K562 (cell line): ENCODE measurements at regions not wholly inside any gene's neighbourhood (a gene's known extent, or its start where the extent isn't known, plus 50 kb on each side); places are given as distances from the start of the nearest gene placed in this dataset.

Experiments
- ATAC-seq: fragments of 200-7000 bp; cut with Tn5 transposase; 3 replicates; pipeline ENCODE4 v1.9.1; 2020; ENCODE audit warnings: moderate library complexity
- BruUV-seq: library from RNA; stranded (reverse); fragments of 400-500 nt; replicated peaks from 2 replicates; lab custom pipeline; 2021; lab: Mats Ljungman, UMichigan
- CTCF ChIA-PET: fragments of 300-600 bp; formaldehyde crosslinking; extraction: SDS; loops from one replicate; lab custom pipeline; 2021; ENCODE audit warnings: low intra/inter-chr PET ratio; lab: Yijun Ruan, JAX
- POLR2A ChIA-PET: fragments of 300-600, 350-650 bp; sonication (Branson Sonifier 250); formaldehyde crosslinking; extraction: SDS; loops from one replicate; lab custom pipeline; 2021; ENCODE audit warnings: antibody characterized with exemption, inconsistent platforms; lab: Yijun Ruan, JAX
- DNase-seq, 4 experiments: peaks; one replicate each; pipeline versions ENCODE4 v3.0.0 to v3.0.0-alpha.2; 2011 to 2018; ENCODE audit warnings: low spot score in 3 of 4, mixed read lengths in 3 of 4; ENCODE audit errors: extremely low read depth in 1 of 4
- FAIRE-seq: peaks from 2 replicates; lab custom pipeline; 2011; peaks lifted over from hg19 to GRCh38; lab: Jason Lieb, UNC
- H2AFZ ChIP-seq: 2 replicates; pipeline ENCODE4 v1.6.0; 2011; ENCODE audit warnings: low read depth, low read length, control low read depth, inconsistent platforms
- H3K27ac ChIP-seq: fragments of 200-600 bp; 3 replicates; pipeline ENCODE4 v1.8.0; 2011; ENCODE audit warnings: low read depth, mild to moderate bottlenecking, control low read depth, inconsistent platforms, low read length, moderate library complexity, mixed read lengths; ENCODE audit errors: extremely low read depth
- H3K27me3 ChIP-seq, 2 experiments: fragments of 300-600 bp in 1 of 2; 2 replicates in 1 of 2; 3 replicates in 1 of 2; pipeline versions ENCODE4 v1.6.0 to v1.8.0; 2011; ENCODE audit warnings: inconsistent platforms in 2 of 2, low read length in 2 of 2, mild to moderate bottlenecking in 1 of 2, mixed read lengths in 1 of 2, moderate library complexity in 1 of 2; ENCODE audit not compliant: control insufficient read depth in 2 of 2, insufficient read depth in 2 of 2
- H3K36me3 ChIP-seq: fragments of 300-600 bp; 3 replicates; pipeline ENCODE4 v1.8.0; 2011; ENCODE audit warnings: mild to moderate bottlenecking, low read length, inconsistent platforms; ENCODE audit not compliant: control insufficient read depth, insufficient read depth
- H3K4me1 ChIP-seq, 2 experiments: fragments of 200-600 bp in 1 of 2; replicated peaks in 1 of 2; 2 replicates in 1 of 2; 3 replicates in 1 of 2; pipeline versions ENCODE4 v1.5.1 to v1.8.0; 2011; ENCODE audit warnings: inconsistent platforms in 2 of 2, low read length in 2 of 2, mild to moderate bottlenecking in 1 of 2, mixed read lengths in 1 of 2, moderate library complexity in 1 of 2; ENCODE audit not compliant: control insufficient read depth in 2 of 2, insufficient read depth in 2 of 2
- H3K4me2 ChIP-seq: 2 replicates; pipeline ENCODE4 v1.6.1; 2011; ENCODE audit warnings: low read length, control low read depth, inconsistent platforms, mixed read lengths; ENCODE audit not compliant: insufficient read depth
- H3K4me3 ChIP-seq: fragments of 200-600 bp; sonication (generic), shearing (Covaris generic); 2 replicates; pipeline ENCODE4 v1.5.1; 2016; ENCODE audit warnings: control low read depth, inconsistent platforms
- H3K79me2 ChIP-seq: fragments of 200-600 bp; 3 replicates; pipeline ENCODE4 v1.8.0; 2011; ENCODE audit warnings: low read length, inconsistent platforms; ENCODE audit not compliant: control insufficient read depth, insufficient read depth
- H3K9ac ChIP-seq, 2 experiments: 2 replicates each; pipeline versions ENCODE4 v1.6.0 to v1.6.1; 2011; ENCODE audit warnings: low read depth in 2 of 2, low read length in 2 of 2, control low read depth in 1 of 2, inconsistent platforms in 1 of 2, mild to moderate bottlenecking in 1 of 2, mixed read lengths in 1 of 2; ENCODE audit not compliant: insufficient read depth in 1 of 2
- H3K9me1 ChIP-seq: one replicate; pipeline ENCODE4 v1.6.0; 2011; ENCODE audit warnings: inconsistent platforms, mild to moderate bottlenecking, low read length, moderate library complexity; ENCODE audit not compliant: control insufficient read depth, insufficient read depth
- H3K9me3 ChIP-seq: replicated peaks from 2 replicates; pipeline ENCODE4 v1.5.1; 2011; ENCODE audit warnings: low read depth, low read length, inconsistent platforms; ENCODE audit not compliant: control insufficient read depth, insufficient read depth
- H4K20me1 ChIP-seq: replicated peaks from 2 replicates; pipeline ENCODE4 v1.6.1; 2011; ENCODE audit warnings: low read length, inconsistent platforms, mixed read lengths; ENCODE audit not compliant: control insufficient read depth, insufficient read depth
- GATA2 ChIP-seq: sonication (generic); formaldehyde crosslinking; IDR thresholded peaks from 2 replicates; pipeline ENCODE4 v1.4.0; 2020; ENCODE audit warnings: mild to moderate bottlenecking, missing genetic modification reagents
- MTA3 ChIP-seq: fragments of 450-650 bp; formaldehyde crosslinking; IDR thresholded peaks from 2 replicates; pipeline ENCODE4 v1.6.1; 2017; ENCODE audit warnings: mild to moderate bottlenecking, borderline replicate concordance
- NCOA1 ChIP-seq: fragments of 450-650 bp; IDR thresholded peaks from 2 replicates; pipeline ENCODE4 v1.6.1; 2016; ENCODE audit warnings: low read depth
- NKRF ChIP-seq: fragments of 450-650 bp; IDR thresholded peaks from 2 replicates; pipeline ENCODE4 v1.6.1; 2016; ENCODE audit warnings: borderline replicate concordance
- PTTG1 ChIP-seq: fragments of 450-650 bp; IDR thresholded peaks from 2 replicates; pipeline ENCODE4 v1.6.1; 2016; ENCODE audit warnings: low read depth, mild to moderate bottlenecking, missing genetic modification characterization, missing compliant biosample characterization
- TAF9B ChIP-seq: fragments of 450-650 bp; IDR thresholded peaks from 2 replicates; pipeline ENCODE4 v1.6.1; 2018; ENCODE audit warnings: mild to moderate bottlenecking; ENCODE audit not compliant: partially characterized antibody
- TBL1XR1 ChIP-seq, 2 experiments: IDR thresholded peaks; 2 replicates each; pipeline ENCODE4 v1.6.1; 2012; ENCODE audit warnings: improper control_type of control experiment in 2 of 2, low read length in 2 of 2, mild to moderate bottlenecking in 1 of 2
- ZBTB17 ChIP-seq: fragments of 450-650 bp; formaldehyde crosslinking; IDR thresholded peaks from 2 replicates; pipeline ENCODE4 v1.4.0; 2020; ENCODE audit warnings: mild to moderate bottlenecking
- ZNF280A ChIP-seq: fragments of 450-650 bp; IDR thresholded peaks from 2 replicates; pipeline ENCODE4 v1.6.1; 2018; ENCODE audit warnings: mild to moderate bottlenecking, low read depth; ENCODE audit not compliant: partially characterized antibody
- ZNF398 ChIP-seq: fragments of 250-450 bp; sonication (Bioruptor Pico); IDR thresholded peaks from 2 replicates; pipeline ENCODE4 v1.8.0; 2021; ENCODE audit warnings: moderate library complexity, mild to moderate bottlenecking, inconsistent platforms
- ZZZ3 ChIP-seq: fragments of 450-650 bp; IDR thresholded peaks from 2 replicates; pipeline ENCODE4 v1.6.1; 2016; ENCODE audit warnings: antibody characterized with exemption, mild to moderate bottlenecking, moderate library complexity
- WGBS: fragments of 100-300 bp; shearing (Covaris generic); methylation state at CpG from one replicate; pipeline ENCODE4 v1.1.6; 2016; ENCODE audit warnings: low coverage, mixed read lengths; ENCODE audit not compliant: insufficient coverage; ENCODE audit errors: missing lambda C conversion rate; 5-methylcytosine and 5-hydroxymethylcytosine counted together
- in situ Hi-C: fragments of 300-500 bp; cut with MboI; formaldehyde crosslinking; loops from 4 replicates; pipeline ENCODE4 v1.15.0; 2018; ENCODE audit warnings: inconsistent platforms, mixed read lengths
- intact Hi-C: fragments of 100-400 bp; cut with micrococcal nuclease; formaldehyde crosslinking; loops from 2 replicates; pipeline ENCODE4 v1.14.2; 2022
- TF ChIP-seq, protein P1 (sequence below): fragments of 250-450 bp; sonication (Bioruptor Pico); IDR thresholded peaks from 2 replicates; pipeline ENCODE4 v1.4.0; 2020

- FAIRE-seq: no peak
- Histone ChIP-seq H3K9me3 (no peaks in the 10 kb centered on the region), H3K4me1 (no peaks in the 10 kb centered on the region), H3K9me1 (no peaks in the 10 kb centered on the region), H2AFZ (no peak overlapping the region), H3K79me2 (no peaks in the 10 kb centered on the region), H3K36me3 (no peaks in the 10 kb centered on the region), H3K9ac (no peak overlapping the region), H3K27ac (no peak overlapping the region), H3K4me3 (no peak overlapping the region), H3K27me3 (no peaks in the 10 kb centered on the region), H4K20me1 (no peaks in the 10 kb centered on the region), H3K4me2 (no peak overlapping the region)
- intact Hi-C loops: no loop called here
- in situ Hi-C loops: no loop called here
- WGBS: 0% methylated on average over 1 of the region's 1 CpG
- ChIA-PET CTCF (no interaction called here), POLR2A (no interaction called here)
- no TSS peak for BruUV-seq
- no peak for ATAC-seq
- DNase-seq: no peak
- no peak for TF ChIP-seq ZNF398 (CRISPR knock-in tag)
- no peak for TF ChIP-seq MTA3
- TF ChIP-seq ZZZ3: no peak
- TF ChIP-seq, protein P1, sequence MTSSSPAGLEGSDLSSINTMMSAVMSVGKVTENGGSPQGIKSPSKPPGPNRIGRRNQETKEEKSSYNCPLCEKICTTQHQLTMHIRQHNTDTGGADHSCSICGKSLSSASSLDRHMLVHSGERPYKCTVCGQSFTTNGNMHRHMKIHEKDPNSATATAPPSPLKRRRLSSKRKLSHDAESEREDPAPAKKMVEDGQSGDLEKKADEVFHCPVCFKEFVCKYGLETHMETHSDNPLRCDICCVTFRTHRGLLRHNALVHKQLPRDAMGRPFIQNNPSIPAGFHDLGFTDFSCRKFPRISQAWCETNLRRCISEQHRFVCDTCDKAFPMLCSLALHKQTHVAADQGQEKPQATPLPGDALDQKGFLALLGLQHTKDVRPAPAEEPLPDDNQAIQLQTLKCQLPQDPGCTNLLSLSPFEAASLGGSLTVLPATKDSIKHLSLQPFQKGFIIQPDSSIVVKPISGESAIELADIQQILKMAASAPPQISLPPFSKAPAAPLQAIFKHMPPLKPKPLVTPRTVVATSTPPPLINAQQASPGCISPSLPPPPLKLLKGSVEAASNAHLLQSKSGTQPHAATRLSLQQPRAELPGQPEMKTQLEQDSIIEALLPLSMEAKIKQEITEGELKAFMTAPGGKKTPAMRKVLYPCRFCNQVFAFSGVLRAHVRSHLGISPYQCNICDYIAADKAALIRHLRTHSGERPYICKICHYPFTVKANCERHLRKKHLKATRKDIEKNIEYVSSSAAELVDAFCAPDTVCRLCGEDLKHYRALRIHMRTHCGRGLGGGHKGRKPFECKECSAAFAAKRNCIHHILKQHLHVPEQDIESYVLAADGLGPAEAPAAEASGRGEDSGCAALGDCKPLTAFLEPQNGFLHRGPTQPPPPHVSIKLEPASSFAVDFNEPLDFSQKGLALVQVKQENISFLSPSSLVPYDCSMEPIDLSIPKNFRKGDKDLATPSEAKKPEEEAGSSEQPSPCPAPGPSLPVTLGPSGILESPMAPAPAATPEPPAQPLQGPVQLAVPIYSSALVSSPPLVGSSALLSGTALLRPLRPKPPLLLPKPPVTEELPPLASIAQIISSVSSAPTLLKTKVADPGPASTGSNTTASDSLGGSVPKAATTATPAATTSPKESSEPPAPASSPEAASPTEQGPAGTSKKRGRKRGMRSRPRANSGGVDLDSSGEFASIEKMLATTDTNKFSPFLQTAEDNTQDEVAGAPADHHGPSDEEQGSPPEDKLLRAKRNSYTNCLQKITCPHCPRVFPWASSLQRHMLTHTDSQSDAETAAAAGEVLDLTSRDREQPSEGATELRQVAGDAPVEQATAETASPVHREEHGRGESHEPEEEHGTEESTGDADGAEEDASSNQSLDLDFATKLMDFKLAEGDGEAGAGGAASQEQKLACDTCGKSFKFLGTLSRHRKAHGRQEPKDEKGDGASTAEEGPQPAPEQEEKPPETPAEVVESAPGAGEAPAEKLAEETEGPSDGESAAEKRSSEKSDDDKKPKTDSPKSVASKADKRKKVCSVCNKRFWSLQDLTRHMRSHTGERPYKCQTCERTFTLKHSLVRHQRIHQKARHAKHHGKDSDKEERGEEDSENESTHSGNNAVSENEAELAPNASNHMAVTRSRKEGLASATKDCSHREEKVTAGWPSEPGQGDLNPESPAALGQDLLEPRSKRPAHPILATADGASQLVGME (CRISPR knock-in tag): no peak
- TF ChIP-seq NCOA1: no peak
- TF ChIP-seq TBL1XR1 (IDR thresholded peaks at IDR 0.05; ENCODE audit: low read length in 2 of 2): no peak
- TF ChIP-seq TAF9B: no peak
- TF ChIP-seq NKRF: no peak
- no peak for TF ChIP-seq PTTG1 (tag)
- no peak for TF ChIP-seq ZNF280A
- TF ChIP-seq GATA2 (CRISPR knock-in tag): no peak
- TF ChIP-seq ZBTB17 (CRISPR knock-in tag): no peak
Observed at GRCh38 chr3:102240720-102241119, 194.1 kb upstream of the ZPLD1 start.
